Liver (tissue), 7 donors: ENCODE measurements at regions not wholly inside any gene's neighbourhood (a gene's known extent, or its start where the extent isn't known, plus 50 kb on each side); places are given as distances from the start of the nearest gene placed in this dataset.

Experiments
- DNase-seq: peaks from one replicate; pipeline ENCODE4 v3.0.0-alpha.2; 2017; ENCODE audit warnings: low spot score
- H3K27ac ChIP-seq, 2 donors: one replicate each; pipeline ENCODE4 v1.7.0; 2013; ENCODE audit warnings: inconsistent platforms in 2 of 2, low read length in 2 of 2, control low read depth in 1 of 2, low read depth in 1 of 2, mild to moderate bottlenecking in 1 of 2
- H3K27me3 ChIP-seq, 4 donors: one replicate each; pipeline versions ENCODE4 v1.6.1 to v1.7.0; 2013; ENCODE audit warnings: low read length in 3 of 4, inconsistent platforms in 1 of 4, mild to moderate bottlenecking in 1 of 4, moderate library complexity in 1 of 4; ENCODE audit not compliant: control insufficient read depth in 4 of 4, insufficient read depth in 4 of 4
- H3K36me3 ChIP-seq, 4 donors: one replicate each; pipeline versions ENCODE4 v1.6.1 to v1.7.0; 2013; ENCODE audit warnings: low read length in 3 of 4, mild to moderate bottlenecking in 3 of 4, low read depth in 1 of 4, moderate library complexity in 1 of 4; ENCODE audit not compliant: control insufficient read depth in 4 of 4, insufficient read depth in 3 of 4
- H3K4me1 ChIP-seq, 4 donors: one replicate each; pipeline versions ENCODE4 v1.6.1 to v1.7.0; 2013; ENCODE audit warnings: low read length in 3 of 4, mild to moderate bottlenecking in 3 of 4, moderate library complexity in 1 of 4; ENCODE audit not compliant: control insufficient read depth in 4 of 4, insufficient read depth in 4 of 4
- H3K4me3 ChIP-seq, 3 donors: one replicate each; pipeline versions ENCODE4 v1.6.1 to v1.7.0; 2013; ENCODE audit warnings: low read length in 3 of 3, control low read depth in 1 of 3, low read depth in 1 of 3, mild to moderate bottlenecking in 1 of 3
- H3K9ac ChIP-seq, 2 donors: one replicate each; pipeline ENCODE4 v1.7.0; 2013; ENCODE audit warnings: low read length in 2 of 2, mild to moderate bottlenecking in 2 of 2, moderate library complexity in 2 of 2, control low read depth in 1 of 2, low read depth in 1 of 2
- H3K9me3 ChIP-seq, 4 donors: one replicate each; pipeline versions ENCODE4 v1.6.1 to v1.7.0; 2013; ENCODE audit warnings: low read length in 3 of 4; ENCODE audit not compliant: control insufficient read depth in 4 of 4
- ATF3 ChIP-seq: IDR thresholded peaks from 2 replicates; pipeline ENCODE4 v1.6.1; 2016; ENCODE audit warnings: antibody characterized with exemption
- FOXA1 ChIP-seq: IDR thresholded peaks from 2 replicates; pipeline ENCODE4 v1.6.1; 2016; ENCODE audit warnings: antibody characterized with exemption
- FOXA2 ChIP-seq: IDR thresholded peaks from 2 replicates; pipeline ENCODE4 v1.6.1; 2016; ENCODE audit warnings: antibody characterized with exemption
- GABPA ChIP-seq, 2 donors: IDR thresholded peaks in 1 of 2; conservative IDR thresholded peaks in 1 of 2; 2 replicates each; pipeline ENCODE4 v1.6.1; 2016; ENCODE audit warnings: antibody characterized with exemption in 2 of 2, mild to moderate bottlenecking in 1 of 2, moderate library complexity in 1 of 2
- HNF4A ChIP-seq, 2 donors: conservative IDR thresholded peaks; 2 replicates each; pipeline ENCODE4 v1.6.1; 2016; ENCODE audit warnings: antibody characterized with exemption in 2 of 2, mild to moderate bottlenecking in 2 of 2
- HNF4G ChIP-seq: IDR thresholded peaks from 2 replicates; pipeline ENCODE4 v1.6.1; 2016; ENCODE audit warnings: antibody characterized with exemption
- JUND ChIP-seq, 2 donors: IDR thresholded peaks; 2 replicates each; pipeline ENCODE4 v1.6.1; 2016; ENCODE audit warnings: antibody characterized with exemption in 2 of 2
- NR2F2 ChIP-seq: IDR thresholded peaks from 2 replicates; pipeline ENCODE4 v1.6.1; 2016; ENCODE audit warnings: antibody characterized with exemption
- RAD21 ChIP-seq, 2 donors: IDR thresholded peaks; 2 replicates each; pipeline ENCODE4 v1.6.1; 2016; ENCODE audit warnings: antibody characterized with exemption in 2 of 2, mild to moderate bottlenecking in 2 of 2
- REST ChIP-seq: IDR thresholded peaks from 2 replicates; pipeline ENCODE4 v1.6.1; 2016; ENCODE audit warnings: antibody characterized with exemption, mild to moderate bottlenecking
- RXRA ChIP-seq, 2 donors: IDR thresholded peaks; 2 replicates each; pipeline ENCODE4 v1.6.1; 2017 to 2018; ENCODE audit warnings: antibody characterized with exemption in 2 of 2, mild to moderate bottlenecking in 1 of 2
- SP1 ChIP-seq: IDR thresholded peaks from 2 replicates; pipeline ENCODE4 v1.6.1; 2018; ENCODE audit warnings: antibody characterized with exemption, mild to moderate bottlenecking
- TAF1 ChIP-seq: conservative IDR thresholded peaks from 2 replicates; pipeline ENCODE4 v1.6.1; 2016; ENCODE audit warnings: antibody characterized with exemption, mild to moderate bottlenecking
- ZBTB33 ChIP-seq: IDR thresholded peaks from 2 replicates; pipeline ENCODE4 v1.6.1; 2016; ENCODE audit warnings: antibody characterized with exemption
- WGBS: extraction: QIAGEN DNeasy Blood & Tissue Kit; methylation state at CpG from one replicate; pipeline ENCODE4 v1.1.7; 2013; 5-methylcytosine and 5-hydroxymethylcytosine counted together
- TF ChIP-seq, protein P1 (sequence below): IDR thresholded peaks from 2 replicates; pipeline ENCODE4 v1.6.1; 2016; ENCODE audit warnings: antibody characterized with exemption
- donor health status: healthy.
- donor health status: healthy.
- donor health status: healthy.
- donor health status: healthy.

- Histone ChIP-seq H3K9me3 (no peaks in the 10 kb centered on the region), H3K27me3 (no peaks in the 10 kb centered on the region), H3K27ac (no peak overlapping the region), H3K36me3 (no peaks in the 10 kb centered on the region), H3K9ac (no peak overlapping the region), H3K4me1 (no peaks in the 10 kb centered on the region), H3K4me3 (no peak overlapping the region)
- no peak for TF ChIP-seq RAD21 (IDR thresholded peaks at IDR 0.05)
- TF ChIP-seq FOXA2: no peak
- TF ChIP-seq GABPA (IDR thresholded peaks at IDR 0.05 in 1 of 2, conservative IDR thresholded peaks at IDR 0.05 in 1 of 2): no peak
- no peak for TF ChIP-seq REST
- TF ChIP-seq, protein P1, sequence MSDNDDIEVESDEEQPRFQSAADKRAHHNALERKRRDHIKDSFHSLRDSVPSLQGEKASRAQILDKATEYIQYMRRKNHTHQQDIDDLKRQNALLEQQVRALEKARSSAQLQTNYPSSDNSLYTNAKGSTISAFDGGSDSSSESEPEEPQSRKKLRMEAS: no peak
- no peak for TF ChIP-seq HNF4G
- no peak for TF ChIP-seq TAF1
- no peak for TF ChIP-seq NR2F2
- TF ChIP-seq HNF4A (conservative IDR thresholded peaks at IDR 0.05): no peak
- TF ChIP-seq ZBTB33: no peak
- TF ChIP-seq SP1: no peak
- no peak for DNase-seq
- WGBS: 81% methylated on average over 1 of the region's 1 CpG
Measured at GRCh38 chr4:123163501-123163900, 233.1 kb upstream of the SPRY1 start.

GRCh38 chr4:123166023-123166422 is 230.6 kb upstream of the SPRY1 start:
- no peak for DNase-seq
- Histone ChIP-seq H3K4me3 (no peak overlapping the region), H3K9ac (no peak overlapping the region), H3K27me3 (no peaks in the 10 kb centered on the region), H3K9me3 (no peaks in the 10 kb centered on the region), H3K27ac (no peak overlapping the region), H3K36me3 (no peaks in the 10 kb centered on the region), H3K4me1 (no peaks in the 10 kb centered on the region)
- 90% methylated on average over 3 of the region's 3 CpGs for WGBS
- TF ChIP-seq HNF4G (no peak), GABPA (IDR thresholded peaks at IDR 0.05 in 1 of 2, conservative IDR thresholded peaks at IDR 0.05 in 1 of 2) (no peak), ATF3 (no peak), JUND (IDR thresholded peaks at IDR 0.05) (no peak), SP1 (no peak), HNF4A (conservative IDR thresholded peaks at IDR 0.05) (no peak), ZBTB33 (no peak), FOXA2 (no peak), FOXA1 (no peak), RXRA (IDR thresholded peaks at IDR 0.05) (no peak)
- TF ChIP-seq, protein P1: no peak
